T-helper 17 cell (primary cell): ENCODE measurements at regions not wholly inside any gene's neighbourhood (a gene's known extent, or its start where the extent isn't known, plus 50 kb on each side); places are given as distances from the start of the nearest gene placed in this dataset.

Experiments
- ATAC-seq: fragments of 150-1000 bp; cut with Tn5 transposase; 2 replicates; pipeline ENCODE4 v1.10.0; 2021; ENCODE audit warnings: mild to moderate bottlenecking, moderate library complexity
- DNase-seq, 3 donors: peaks; one replicate each; pipeline versions ENCODE4 v3.0.0 to v3.0.0-alpha.2; 2020 to 2021
- H3K9me3 ChIP-seq: one replicate; pipeline ENCODE4 v1.7.0; 2013; ENCODE audit warnings: low read length, mild to moderate bottlenecking; ENCODE audit not compliant: control insufficient read depth, poor library complexity, severe bottlenecking
- H3K27ac Mint-ChIP-seq: one replicate; pipeline ENCODE4 v1.8.0; 2022; ENCODE audit warnings: mild to moderate bottlenecking, moderate library complexity, mixed read lengths
- H3K27me3 Mint-ChIP-seq: one replicate; pipeline ENCODE4 v1.8.0; 2022; ENCODE audit warnings: mixed read lengths
- H3K36me3 Mint-ChIP-seq: one replicate; pipeline ENCODE4 v1.8.0; 2022; ENCODE audit warnings: low read depth, mixed read lengths
- H3K4me1 Mint-ChIP-seq: one replicate; pipeline ENCODE4 v1.8.0; 2022; ENCODE audit warnings: mild to moderate bottlenecking, mixed read lengths
- H3K4me3 Mint-ChIP-seq: one replicate; pipeline ENCODE4 v1.8.0; 2022; ENCODE audit warnings: mild to moderate bottlenecking, moderate library complexity, mixed read lengths

DNA sequence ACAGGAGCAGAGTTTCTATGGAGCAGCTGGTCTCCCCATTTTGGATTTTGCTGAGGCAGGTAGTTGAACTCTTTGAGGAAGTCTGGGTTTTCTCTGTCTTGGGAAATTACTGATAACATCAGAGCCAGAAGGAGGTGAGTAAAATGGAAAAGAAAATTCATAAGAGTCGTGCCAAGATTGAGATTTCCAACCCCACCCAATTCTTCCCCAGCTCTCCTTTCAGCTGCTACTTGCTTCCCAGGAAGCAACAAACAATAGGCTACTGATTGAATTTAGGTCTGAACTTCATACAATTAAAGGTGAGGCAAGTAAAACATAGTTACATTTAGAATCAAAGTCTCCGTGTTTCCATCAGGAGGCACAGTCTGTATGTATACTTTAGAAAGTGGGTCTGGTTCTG lies 54.6 kb upstream of the EOLA2 start:
- H3K36me3 Mint-ChIP-seq: peaks cover 3% of the 10 kb centered on the region
- no peak overlapping the region for H3K4me3 Mint-ChIP-seq
- ATAC-seq (no peak), DNase-seq (no peak)
- no peaks in the 10 kb centered on the region for H3K9me3 ChIP-seq
- no peaks in the 10 kb centered on the region for H3K27me3 Mint-ChIP-seq
- no peaks in the 10 kb centered on the region for H3K4me1 Mint-ChIP-seq
- no peak overlapping the region for H3K27ac Mint-ChIP-seq

DNA sequence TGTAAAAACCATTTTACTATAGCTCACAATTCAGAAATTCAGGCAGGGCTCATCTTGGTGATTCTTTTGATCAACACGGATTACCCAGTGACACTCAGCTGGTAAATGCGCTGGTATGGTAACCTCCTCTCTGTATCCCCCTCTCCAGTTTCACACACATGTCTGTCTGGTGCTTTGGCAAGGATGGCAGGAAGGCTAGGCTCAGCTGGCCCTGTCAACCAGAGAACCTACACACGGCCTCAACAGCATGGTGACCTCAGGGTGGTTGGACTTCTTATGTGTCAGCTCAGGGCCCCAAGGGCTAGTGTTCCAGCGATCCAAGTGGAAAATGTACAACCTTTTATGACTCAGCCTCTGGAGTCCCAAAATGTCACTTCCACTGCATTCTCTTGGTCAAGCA lies 55.7 kb upstream of the EOLA2 start:
- no peaks in the 10 kb centered on the region for H3K9me3 ChIP-seq
- Mint-ChIP-seq H3K4me1 (no peaks in the 10 kb centered on the region), H3K27me3 (no peaks in the 10 kb centered on the region), H3K36me3 (peaks cover 3% of the 10 kb centered on the region), H3K4me3 (no peak overlapping the region), H3K27ac (no peak overlapping the region)
- no peak for DNase-seq
- no peak for ATAC-seq

DNA sequence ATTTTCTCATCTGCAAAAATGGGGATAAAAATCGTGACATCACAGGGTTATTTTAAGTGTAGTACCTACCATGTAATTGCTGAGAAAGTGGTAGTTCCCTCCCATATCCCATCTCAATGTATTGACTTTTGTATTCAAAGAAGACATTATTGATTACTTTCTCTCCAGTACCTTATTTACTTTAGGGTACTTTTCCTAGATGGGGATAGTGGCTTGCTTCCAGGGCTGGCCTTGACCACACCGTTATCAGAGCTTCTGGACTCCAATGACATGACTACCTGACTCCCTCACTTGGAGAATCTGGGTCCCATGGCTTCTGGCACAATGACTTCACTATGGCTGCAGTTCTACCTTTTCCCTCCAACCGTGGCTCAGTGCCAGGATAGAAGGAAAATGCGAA lies 58.2 kb upstream of the EOLA2 start:
- H3K36me3 Mint-ChIP-seq: peaks cover 3% of the 10 kb centered on the region
- H3K27me3 Mint-ChIP-seq: no peaks in the 10 kb centered on the region

DNA sequence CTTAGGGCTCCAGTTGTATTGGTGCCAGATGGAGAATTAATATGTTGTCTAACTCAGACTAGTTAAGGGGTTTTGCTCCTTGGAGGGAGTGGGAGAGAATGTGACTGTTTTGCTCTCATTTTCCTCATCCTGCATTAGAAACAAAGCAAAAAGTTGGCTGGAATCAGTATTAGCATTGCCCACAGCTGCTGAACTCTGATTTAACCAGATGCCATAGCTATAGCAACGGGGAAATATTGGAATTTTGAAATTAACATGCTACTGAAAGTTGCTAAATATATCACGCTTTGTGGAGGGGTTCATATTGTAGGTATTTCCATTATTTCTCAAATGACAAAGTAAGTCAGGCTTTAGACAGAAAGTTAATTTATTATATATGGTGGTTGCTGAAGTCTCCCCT lies 66.7 kb upstream of the EOLA2 start:
- no peaks in the 10 kb centered on the region for H3K36me3 Mint-ChIP-seq
- no peak overlapping the region for H3K4me3 Mint-ChIP-seq
- H3K27ac Mint-ChIP-seq: no peak overlapping the region
- H3K4me1 Mint-ChIP-seq: peaks cover 4% of the 10 kb centered on the region
- no peak for ATAC-seq
- H3K27me3 Mint-ChIP-seq: no peaks in the 10 kb centered on the region
- no peaks in the 10 kb centered on the region for H3K9me3 ChIP-seq
- DNase-seq: no peak

More for the DNA sequence above, 58.2 kb upstream of the EOLA2 start:
- DNase-seq (no peak), ATAC-seq (no peak)
- H3K9me3 ChIP-seq: no peaks in the 10 kb centered on the region
- H3K4me3 Mint-ChIP-seq: no peak overlapping the region
- H3K4me1 Mint-ChIP-seq: no peaks in the 10 kb centered on the region
- H3K27ac Mint-ChIP-seq: no peak overlapping the region

GRCh38 chrX:150007356-150007755 lies 69.1 kb upstream of the EOLA2 start:
- H3K27ac Mint-ChIP-seq: no peak overlapping the region
- H3K4me3 Mint-ChIP-seq: peak overlapping the region; percentile 21
- no peaks in the 10 kb centered on the region for H3K36me3 Mint-ChIP-seq
- no peaks in the 10 kb centered on the region for H3K4me1 Mint-ChIP-seq
- H3K9me3 ChIP-seq: no peaks in the 10 kb centered on the region
- H3K27me3 Mint-ChIP-seq: no peaks in the 10 kb centered on the region
- ATAC-seq (no peak), DNase-seq (no peak)

DNA sequence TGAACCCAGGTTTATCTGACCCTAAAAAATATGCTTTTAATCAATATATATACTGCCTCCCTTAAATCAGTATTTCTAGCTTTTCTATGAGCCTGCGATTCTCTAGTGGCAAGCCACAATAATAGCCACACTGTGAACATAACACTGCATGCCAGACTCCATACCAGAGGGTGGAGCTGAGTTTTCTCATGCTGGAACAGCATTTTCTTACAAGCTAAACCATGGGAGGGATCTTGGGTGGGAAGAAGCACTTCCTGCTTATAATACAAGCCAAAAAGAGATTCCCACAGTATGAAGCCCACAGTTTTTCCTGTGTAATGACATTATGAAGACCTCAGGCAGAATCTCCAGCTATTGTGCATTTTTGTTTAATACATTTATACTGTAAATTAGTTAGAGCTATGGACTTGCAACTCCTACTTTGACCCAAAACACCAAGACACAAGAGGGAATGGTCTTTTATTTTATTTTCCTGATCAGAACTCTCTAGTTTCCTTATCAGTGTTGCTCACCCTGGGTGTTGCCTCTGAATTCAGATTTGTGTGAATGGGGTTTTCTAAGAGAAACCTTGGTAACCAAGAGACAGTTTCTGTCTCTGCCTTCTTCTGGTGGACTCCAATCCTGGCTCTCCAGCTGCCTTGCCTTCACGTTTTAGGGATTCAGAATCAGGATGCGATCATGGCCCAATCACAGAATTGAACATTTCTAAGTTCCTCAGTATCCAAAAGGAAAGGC lies 74.5 kb upstream of the EOLA2 start:
- Mint-ChIP-seq H3K4me1 (no peaks in the 10 kb centered on the region), H3K27me3 (no peaks in the 10 kb centered on the region), H3K36me3 (peaks cover 4% of the 10 kb centered on the region), H3K27ac (no peak overlapping the region), H3K4me3 (no peak overlapping the region)
- DNase-seq (no peak), ATAC-seq (no peak)
- H3K9me3 ChIP-seq: no peaks in the 10 kb centered on the region

DNA sequence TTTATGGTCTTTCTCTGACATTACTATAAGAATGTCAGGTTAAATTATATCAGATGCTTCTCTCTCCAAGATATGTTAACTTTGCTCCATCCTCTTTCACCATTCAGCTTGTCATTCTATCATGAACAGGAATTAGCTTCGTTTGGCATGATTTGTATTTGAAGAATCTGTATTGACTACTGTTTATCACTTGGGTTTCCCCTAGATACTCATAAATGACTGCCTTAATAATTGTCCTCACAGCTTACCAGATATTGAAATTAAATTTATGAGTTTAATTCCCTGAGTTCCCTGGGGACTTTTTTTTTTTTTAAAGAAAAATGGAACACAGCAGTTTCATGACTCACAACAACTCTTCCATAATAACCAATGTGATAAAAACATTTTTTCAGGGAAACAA lies 76.2 kb upstream of the EOLA2 start:
- H3K36me3 Mint-ChIP-seq: peaks cover 4% of the 10 kb centered on the region
- ATAC-seq (no peak), DNase-seq (no peak)
- H3K4me3 Mint-ChIP-seq: no peak overlapping the region
- H3K27me3 Mint-ChIP-seq: no peaks in the 10 kb centered on the region
- no peak overlapping the region for H3K27ac Mint-ChIP-seq
- H3K4me1 Mint-ChIP-seq: no peaks in the 10 kb centered on the region
- no peaks in the 10 kb centered on the region for H3K9me3 ChIP-seq

- H3K4me1 Mint-ChIP-seq: no peaks in the 10 kb centered on the region
- ATAC-seq (no peak), DNase-seq (no peak)
- no peak overlapping the region for H3K4me3 Mint-ChIP-seq
- no peaks in the 10 kb centered on the region for H3K27me3 Mint-ChIP-seq
- H3K27ac Mint-ChIP-seq: no peak overlapping the region
- no peaks in the 10 kb centered on the region for H3K9me3 ChIP-seq
- peaks cover 4% of the 10 kb centered on the region for H3K36me3 Mint-ChIP-seq
Measured at GRCh38 chrX:150017868-150018267, 79.6 kb upstream of the EOLA2 start.

DNA sequence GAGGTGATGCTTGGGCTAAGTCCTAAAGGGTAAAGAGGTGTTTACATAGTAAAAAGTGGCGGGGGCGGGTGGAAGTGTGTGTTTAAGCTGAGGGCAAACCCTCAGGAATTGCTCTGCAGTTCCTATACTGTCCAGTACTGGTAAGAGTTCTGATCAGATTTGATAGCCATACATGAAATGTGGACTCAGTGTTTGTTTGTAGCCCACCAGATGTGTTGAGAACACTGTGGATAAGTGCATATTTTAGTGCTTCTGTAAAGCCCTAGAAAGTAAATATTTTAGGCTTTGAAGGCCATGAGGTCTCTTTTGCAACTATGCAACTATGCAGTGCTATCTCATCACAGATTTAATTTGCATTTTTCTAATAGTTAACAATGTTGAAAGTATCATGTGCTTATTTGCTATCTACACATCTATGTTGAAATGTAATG lies 80.7 kb upstream of the EOLA2 start:
- DNase-seq: no peak
- no peak overlapping the region for H3K4me3 Mint-ChIP-seq
- no peak for ATAC-seq
- no peaks in the 10 kb centered on the region for H3K36me3 Mint-ChIP-seq
- H3K27me3 Mint-ChIP-seq: no peaks in the 10 kb centered on the region
- no peaks in the 10 kb centered on the region for H3K4me1 Mint-ChIP-seq
- no peak overlapping the region for H3K27ac Mint-ChIP-seq
- H3K9me3 ChIP-seq: no peaks in the 10 kb centered on the region

DNA sequence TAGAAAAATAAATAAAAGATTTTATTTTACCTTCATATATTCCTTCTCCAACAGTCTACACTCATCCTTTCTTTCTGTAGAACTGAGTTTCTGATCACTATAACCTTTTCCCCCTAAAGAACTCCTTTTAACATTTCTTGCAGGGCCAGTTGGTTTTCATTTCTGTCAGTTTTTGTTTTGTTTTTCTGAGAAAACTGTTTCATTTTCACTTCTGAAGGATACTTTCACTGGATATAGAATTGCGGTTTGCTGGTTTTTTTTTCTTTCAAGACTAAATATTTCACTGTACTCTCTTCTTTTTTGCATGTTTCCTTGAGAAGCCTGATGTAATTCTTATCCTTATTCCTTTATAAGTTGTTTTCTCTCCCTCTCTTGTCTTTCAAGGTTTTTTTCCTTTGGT lies 90.4 kb upstream of the EOLA2 start:
- no peak for ATAC-seq
- Mint-ChIP-seq H3K4me3 (no peak overlapping the region), H3K4me1 (no peaks in the 10 kb centered on the region), H3K27me3 (no peaks in the 10 kb centered on the region), H3K27ac (no peak overlapping the region), H3K36me3 (no peaks in the 10 kb centered on the region)
- DNase-seq: no peak
- no peaks in the 10 kb centered on the region for H3K9me3 ChIP-seq

DNA sequence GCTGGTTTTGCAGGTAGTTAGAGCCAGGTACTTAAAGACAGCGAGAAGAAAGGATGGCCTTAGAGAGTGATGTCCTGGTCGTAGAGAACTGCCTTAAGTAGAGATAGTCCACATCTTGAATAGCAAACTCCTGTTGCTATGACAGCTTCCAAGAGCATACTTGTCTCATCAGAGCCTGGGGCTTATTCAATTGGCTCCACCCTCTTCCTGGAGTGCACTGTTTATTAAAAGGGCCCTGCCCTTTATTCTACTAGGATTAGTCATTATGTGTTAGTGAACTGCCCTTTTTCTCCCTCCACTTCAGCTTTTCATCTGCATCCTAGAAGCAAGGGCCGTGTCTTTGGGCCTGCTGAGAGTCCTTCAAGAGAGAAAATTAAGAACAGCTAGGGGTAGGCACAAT lies 94.5 kb upstream of the EOLA2 start:
- no peaks in the 10 kb centered on the region for H3K4me1 Mint-ChIP-seq
- no peaks in the 10 kb centered on the region for H3K36me3 Mint-ChIP-seq
- no peak overlapping the region for H3K27ac Mint-ChIP-seq
- H3K9me3 ChIP-seq: no peaks in the 10 kb centered on the region
- DNase-seq: no peak
- H3K27me3 Mint-ChIP-seq: no peaks in the 10 kb centered on the region
- H3K4me3 Mint-ChIP-seq: no peak overlapping the region
- no peak for ATAC-seq

DNA sequence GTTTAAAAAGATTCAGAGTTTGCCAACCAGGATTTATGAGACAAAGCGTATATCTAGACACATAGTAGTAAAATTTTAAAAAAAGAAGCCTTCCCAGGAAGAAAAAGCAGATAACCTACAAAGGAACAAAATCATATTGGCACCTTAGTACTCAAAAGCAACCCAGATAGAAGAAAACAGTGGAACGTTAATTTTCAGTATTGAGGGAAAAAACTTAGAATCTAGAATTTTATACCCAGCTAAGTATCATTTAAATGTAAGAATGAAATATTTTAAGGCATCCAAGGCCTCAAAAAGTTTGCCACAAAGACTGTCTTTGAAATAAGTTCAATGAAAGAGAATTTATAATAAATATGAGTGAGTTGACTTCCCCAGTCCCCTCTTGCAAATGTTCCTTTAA lies 96.5 kb upstream of the EOLA2 start:
- ATAC-seq (no peak), DNase-seq (no peak)
- no peak overlapping the region for H3K4me3 Mint-ChIP-seq
- no peaks in the 10 kb centered on the region for H3K36me3 Mint-ChIP-seq
- no peak overlapping the region for H3K27ac Mint-ChIP-seq
- H3K4me1 Mint-ChIP-seq: no peaks in the 10 kb centered on the region
- no peaks in the 10 kb centered on the region for H3K9me3 ChIP-seq
- H3K27me3 Mint-ChIP-seq: no peaks in the 10 kb centered on the region

DNA sequence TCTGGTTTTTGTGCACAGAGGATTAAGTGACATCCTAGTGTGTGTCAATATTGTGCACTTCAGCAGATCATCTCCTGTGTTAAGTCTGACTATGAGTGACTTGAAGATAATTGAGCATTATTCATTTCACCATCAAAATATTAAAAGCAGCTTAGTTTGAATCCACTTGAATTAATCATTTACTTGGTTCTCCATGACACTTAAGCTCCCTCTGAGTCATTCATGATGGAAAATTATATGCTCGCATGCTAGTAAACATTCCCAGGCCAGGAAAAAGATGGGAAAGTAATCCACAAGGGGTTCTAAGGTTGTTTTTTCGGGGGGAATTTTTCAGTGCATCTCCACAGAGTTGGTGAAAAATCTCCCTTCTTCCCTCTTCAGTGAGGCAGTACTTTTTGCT lies 97.2 kb upstream of the EOLA2 start:
- Mint-ChIP-seq H3K27ac (no peak overlapping the region), H3K36me3 (no peaks in the 10 kb centered on the region), H3K4me1 (no peaks in the 10 kb centered on the region), H3K4me3 (no peak overlapping the region), H3K27me3 (no peaks in the 10 kb centered on the region)
- no peak for DNase-seq
- H3K9me3 ChIP-seq: no peaks in the 10 kb centered on the region
- no peak for ATAC-seq

DNA sequence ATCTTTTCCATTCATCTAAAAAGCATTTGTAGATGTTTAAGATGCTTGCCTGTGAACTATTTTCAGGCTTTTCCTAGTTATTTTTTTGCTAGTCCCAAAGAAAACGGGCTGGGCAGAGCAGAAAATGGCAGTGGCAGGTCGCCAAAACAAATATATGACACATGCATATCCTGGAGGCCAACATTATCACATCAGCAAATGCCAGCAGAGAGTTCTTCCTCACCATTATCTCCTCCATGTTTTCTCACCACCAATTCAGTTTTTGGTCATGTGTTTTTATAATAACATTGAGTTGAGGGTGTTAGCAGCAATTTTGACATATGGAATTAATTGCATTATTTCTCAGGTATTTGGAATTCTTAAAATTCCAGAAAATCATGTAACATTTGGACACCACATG lies 97.9 kb upstream of the EOLA2 start:
- ATAC-seq (no peak), DNase-seq (no peak)
- Mint-ChIP-seq H3K4me1 (no peaks in the 10 kb centered on the region), H3K4me3 (no peak overlapping the region), H3K36me3 (no peaks in the 10 kb centered on the region), H3K27ac (no peak overlapping the region), H3K27me3 (no peaks in the 10 kb centered on the region)
- no peaks in the 10 kb centered on the region for H3K9me3 ChIP-seq
